Chondrocyte (in vitro differentiated cells): ENCODE measurements at regions not wholly inside any gene's neighbourhood (a gene's known extent, or its start where the extent isn't known, plus 50 kb on each side); places are given as distances from the start of the nearest gene placed in this dataset.

Source experiments
- DNase-seq: peaks from one replicate; pipeline ENCODE4 v3.0.0; 2021; ENCODE audit warnings: mixed read lengths, low spot score
- H3K27ac Mint-ChIP-seq: one replicate; pipeline ENCODE4 v1.8.0; 2021; ENCODE audit warnings: mild to moderate bottlenecking, moderate library complexity, mixed read lengths; ENCODE audit not compliant: unreplicated experiment
- H3K27me3 Mint-ChIP-seq: 2 replicates; pipeline ENCODE4 v1.8.0; 2021; ENCODE audit warnings: low read depth, mixed read lengths
- H3K36me3 Mint-ChIP-seq: 2 replicates; pipeline ENCODE4 v1.8.0; 2021; ENCODE audit warnings: low read depth, mixed read lengths
- H3K4me1 Mint-ChIP-seq: 2 replicates; pipeline ENCODE4 v1.8.0; 2021; ENCODE audit warnings: low read depth, mild to moderate bottlenecking, mixed read lengths
- H3K4me3 Mint-ChIP-seq: one replicate; pipeline ENCODE4 v1.8.0; 2021; ENCODE audit warnings: mild to moderate bottlenecking, moderate library complexity, mixed read lengths; ENCODE audit not compliant: unreplicated experiment
- H3K9me3 Mint-ChIP-seq: 2 replicates; pipeline ENCODE4 v1.8.0; 2021; ENCODE audit warnings: low read depth, mixed read lengths
- TF ChIP-seq, protein P1 (sequence below): fragments of 200-600 bp; sonication (generic); IDR thresholded peaks from 2 replicates; pipeline ENCODE4 v1.5.0; 2021; ENCODE audit warnings: antibody characterized with exemption, mild to moderate bottlenecking, moderate library complexity

DNA sequence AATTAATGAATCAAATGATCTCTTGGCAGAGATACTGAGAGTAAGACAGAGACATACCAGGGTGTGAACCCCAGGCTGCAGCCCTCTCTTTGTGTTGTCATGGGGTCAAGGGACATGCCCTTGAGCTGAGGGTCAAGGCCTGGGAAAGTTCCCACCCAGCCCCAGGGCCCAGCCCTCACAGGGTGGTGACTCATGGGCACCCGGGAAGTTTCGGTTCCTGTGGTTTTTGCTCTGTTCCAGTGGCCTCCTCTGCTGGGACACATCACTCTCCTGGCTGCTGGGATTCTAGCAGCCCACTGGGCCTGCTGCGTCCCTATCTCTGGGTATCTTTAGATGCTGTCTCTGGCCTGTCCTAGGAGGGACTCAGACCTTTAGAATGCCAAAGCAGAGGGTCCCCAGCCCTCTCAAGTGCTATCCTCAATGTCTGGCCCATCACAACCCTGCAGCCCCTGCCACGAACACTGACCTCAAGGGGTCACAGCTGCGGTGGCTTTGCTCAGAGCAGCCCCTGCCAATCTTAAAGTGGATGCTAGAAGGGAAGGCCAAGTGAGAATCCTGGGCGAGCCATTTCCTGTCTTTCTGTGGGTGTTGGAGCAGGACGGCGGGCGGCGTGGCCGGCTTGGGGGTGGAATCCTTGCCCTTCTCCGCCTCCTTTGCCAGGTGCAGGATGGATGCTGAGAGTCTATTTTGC, 148.4 kb upstream of the TLE3 start:
- TF ChIP-seq, protein P1, sequence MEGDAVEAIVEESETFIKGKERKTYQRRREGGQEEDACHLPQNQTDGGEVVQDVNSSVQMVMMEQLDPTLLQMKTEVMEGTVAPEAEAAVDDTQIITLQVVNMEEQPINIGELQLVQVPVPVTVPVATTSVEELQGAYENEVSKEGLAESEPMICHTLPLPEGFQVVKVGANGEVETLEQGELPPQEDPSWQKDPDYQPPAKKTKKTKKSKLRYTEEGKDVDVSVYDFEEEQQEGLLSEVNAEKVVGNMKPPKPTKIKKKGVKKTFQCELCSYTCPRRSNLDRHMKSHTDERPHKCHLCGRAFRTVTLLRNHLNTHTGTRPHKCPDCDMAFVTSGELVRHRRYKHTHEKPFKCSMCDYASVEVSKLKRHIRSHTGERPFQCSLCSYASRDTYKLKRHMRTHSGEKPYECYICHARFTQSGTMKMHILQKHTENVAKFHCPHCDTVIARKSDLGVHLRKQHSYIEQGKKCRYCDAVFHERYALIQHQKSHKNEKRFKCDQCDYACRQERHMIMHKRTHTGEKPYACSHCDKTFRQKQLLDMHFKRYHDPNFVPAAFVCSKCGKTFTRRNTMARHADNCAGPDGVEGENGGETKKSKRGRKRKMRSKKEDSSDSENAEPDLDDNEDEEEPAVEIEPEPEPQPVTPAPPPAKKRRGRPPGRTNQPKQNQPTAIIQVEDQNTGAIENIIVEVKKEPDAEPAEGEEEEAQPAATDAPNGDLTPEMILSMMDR, result no peak
- Mint-ChIP-seq H3K4me3 (no peak overlapping the region), H3K27ac (no peak overlapping the region), H3K27me3 (peaks cover 11% of the 10 kb centered on the region), H3K36me3 (no peaks in the 10 kb centered on the region), H3K4me1 (peaks cover 4% of the 10 kb centered on the region), H3K9me3 (no peaks in the 10 kb centered on the region)
- DNase-seq, result peak; percentile 43

DNA sequence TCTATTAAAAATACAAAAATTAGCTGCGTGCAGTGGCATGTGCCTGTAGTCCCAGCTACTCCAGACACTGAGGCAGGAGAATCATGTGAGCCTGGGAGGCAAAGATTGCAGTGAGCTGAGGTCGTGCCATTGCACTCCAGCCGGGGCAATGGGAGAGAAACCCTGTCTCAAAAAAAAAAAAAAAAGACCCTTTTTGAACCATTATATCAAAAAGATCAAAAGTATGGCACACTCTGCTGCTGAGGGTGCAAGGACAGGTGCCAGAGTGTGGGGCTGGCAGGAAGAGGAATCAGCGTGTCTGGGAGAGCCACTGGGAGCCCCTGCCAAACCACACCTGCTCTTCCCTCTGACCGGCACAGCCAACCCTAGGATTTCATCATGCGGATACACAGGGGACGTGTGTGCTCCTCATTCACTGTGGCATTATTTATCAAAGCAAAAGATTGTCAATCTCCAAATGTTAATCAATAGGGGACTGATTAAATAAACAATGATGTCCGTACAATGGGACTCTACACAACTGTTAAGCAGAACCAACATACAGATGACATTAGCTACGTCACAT, 147.3 kb upstream of the TLE3 start:
- Mint-ChIP-seq H3K36me3 (no peaks in the 10 kb centered on the region), H3K4me1 (peaks cover 4% of the 10 kb centered on the region), H3K4me3 (no peak overlapping the region), H3K27me3 (peaks cover 15% of the 10 kb centered on the region), H3K27ac (no peak overlapping the region), H3K9me3 (no peaks in the 10 kb centered on the region)
- DNase-seq, result no peak
- TF ChIP-seq, protein P1, result no peak

DNA sequence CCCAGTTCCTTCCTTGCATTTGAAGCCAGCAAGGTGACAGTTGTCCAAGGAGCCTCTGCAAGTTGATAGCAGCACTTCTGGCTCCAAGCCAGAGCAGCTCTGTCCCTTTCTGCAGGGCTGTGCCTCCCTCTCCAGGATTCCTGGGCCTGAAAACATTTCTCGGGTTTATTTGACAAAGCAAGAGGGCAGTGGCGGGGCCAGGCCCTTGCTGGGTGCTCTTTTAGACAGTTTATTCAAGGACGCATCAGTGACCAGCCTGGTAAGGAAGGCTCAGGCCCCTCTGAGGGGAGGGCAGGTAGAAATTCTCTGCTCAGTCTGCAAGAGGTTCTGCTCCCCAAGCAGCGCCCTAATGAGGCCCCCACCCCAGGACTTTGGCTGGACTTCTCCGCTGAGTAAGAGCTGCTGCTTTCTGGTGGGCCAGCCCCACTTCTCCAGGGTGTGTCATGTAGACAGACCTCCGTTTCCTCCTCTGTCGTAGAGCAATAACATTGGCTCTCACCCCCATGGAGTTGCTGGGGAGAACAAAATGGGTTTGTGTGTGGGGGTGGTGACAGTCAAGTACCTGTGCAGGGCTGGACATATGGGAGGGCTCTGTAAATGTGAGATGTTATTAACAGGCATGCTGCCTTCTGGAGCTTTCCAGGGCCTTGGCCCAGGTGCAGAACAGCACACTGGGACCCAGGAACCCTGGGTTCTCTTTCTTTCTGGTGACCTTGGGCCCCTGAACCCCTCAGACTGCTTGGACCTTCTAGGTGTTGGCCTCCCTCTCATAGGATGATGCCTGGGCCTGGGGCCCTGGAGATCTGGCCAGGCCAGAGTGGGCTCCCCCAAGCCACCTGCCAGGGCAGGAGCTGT, 146.2 kb upstream of the TLE3 start:
- Mint-ChIP-seq H3K27me3 (peaks cover 17% of the 10 kb centered on the region), H3K4me1 (peaks cover 4% of the 10 kb centered on the region), H3K27ac (no peak overlapping the region), H3K36me3 (no peaks in the 10 kb centered on the region), H3K4me3 (no peak overlapping the region), H3K9me3 (no peaks in the 10 kb centered on the region)
- TF ChIP-seq, protein P1, result peak; percentile 25
- no peak for DNase-seq

DNA sequence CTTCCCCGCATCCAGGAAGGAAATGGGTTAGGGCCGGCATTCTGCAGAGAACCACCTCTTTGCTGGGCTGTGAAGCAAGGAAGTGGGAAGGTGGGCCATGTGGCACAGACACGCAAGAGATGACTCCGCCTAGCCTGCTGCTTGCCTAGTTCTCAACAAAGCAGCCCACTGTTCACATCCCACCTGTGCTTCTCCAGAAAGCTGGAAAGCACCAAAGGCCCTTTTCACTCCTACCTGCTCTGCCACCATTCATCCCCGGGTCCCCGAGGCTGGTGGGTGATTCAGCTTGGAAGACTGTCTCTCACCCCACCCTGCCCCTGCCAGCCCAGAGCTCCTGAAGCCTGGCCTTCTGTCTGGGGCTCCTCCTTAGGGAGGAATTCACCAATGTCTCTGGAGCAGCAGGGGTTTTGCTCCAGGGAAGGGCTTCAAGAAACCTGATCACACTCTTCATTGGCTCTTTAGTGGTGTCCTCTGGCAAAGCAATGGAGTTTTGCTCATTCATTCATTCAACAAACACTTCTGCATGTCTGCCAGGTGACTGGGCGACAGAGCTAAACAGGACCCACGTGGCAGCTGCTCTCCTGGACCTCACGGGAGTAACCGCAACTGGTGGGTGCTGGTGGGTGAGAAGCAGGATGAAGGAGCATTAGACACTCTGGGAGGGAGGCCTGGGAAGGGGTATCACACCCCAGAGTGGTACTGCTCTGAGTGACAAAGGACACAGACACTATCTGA, 145.4 kb upstream of the TLE3 start:
- DNase-seq, result no peak
- Mint-ChIP-seq H3K4me3 (no peak overlapping the region), H3K9me3 (no peaks in the 10 kb centered on the region), H3K27ac (no peak overlapping the region), H3K36me3 (no peaks in the 10 kb centered on the region), H3K4me1 (peaks cover 4% of the 10 kb centered on the region), H3K27me3 (peaks cover 20% of the 10 kb centered on the region)
- TF ChIP-seq, protein P1, result no peak
